Mucosa of descending colon (tissue), 3 donors: ENCODE measurements at regions not wholly inside any gene's neighbourhood (a gene's known extent, or its start where the extent isn't known, plus 50 kb on each side); places are given as distances from the start of the nearest gene placed in this dataset.

Experiments
- ATAC-seq: fragments of 200-7000 bp; cut with Tn5 transposase; one replicate; pipeline ENCODE4 v1.9.1; 2020; ENCODE audit warnings: mild to moderate bottlenecking, moderate library complexity
- DNase-seq, 3 donors: peaks; one replicate each; pipeline ENCODE4 v3.0.0-alpha.2; 2020
- H3K36me3 ChIP-seq: fragments of 200-600 bp; one replicate; pipeline ENCODE4 v1.8.0; 2021; ENCODE audit warnings: low read depth, mild to moderate bottlenecking
- H3K4me1 ChIP-seq: fragments of 200-600 bp; one replicate; pipeline ENCODE4 v1.8.0; 2021; ENCODE audit warnings: low read depth, mild to moderate bottlenecking
- H3K4me3 ChIP-seq: fragments of 200-600 bp; one replicate; pipeline ENCODE4 v1.8.0; 2021; ENCODE audit warnings: mild to moderate bottlenecking
- H3K9me3 ChIP-seq: fragments of 200-600 bp; one replicate; pipeline ENCODE4 v1.8.0; 2021; ENCODE audit warnings: mild to moderate bottlenecking
- intact Hi-C, 2 donors: fragments of 100-400 bp; cut with DNase I in 1 of 2; cut with micrococcal nuclease in 1 of 2; formaldehyde crosslinking; loops; one replicate each; pipeline versions ENCODE4 v1.11.0 to v1.11.1; 2022; cut with DNase I, micrococcal nuclease
- TF ChIP-seq, protein P1 (sequence below): fragments of 200-600 bp; IDR thresholded peaks from one replicate; pipeline ENCODE4 v1.8.0; 2022; ENCODE audit warnings: antibody characterized with exemption, mild to moderate bottlenecking
- donor health status: DM: no; HTN: no; CAD: no; lungs with moderate emphysema.
- donor health status: DM: no; HTN: no; CAD: no.
- donor health status: DM: no; HTN: yes; CAD: no.

DNA sequence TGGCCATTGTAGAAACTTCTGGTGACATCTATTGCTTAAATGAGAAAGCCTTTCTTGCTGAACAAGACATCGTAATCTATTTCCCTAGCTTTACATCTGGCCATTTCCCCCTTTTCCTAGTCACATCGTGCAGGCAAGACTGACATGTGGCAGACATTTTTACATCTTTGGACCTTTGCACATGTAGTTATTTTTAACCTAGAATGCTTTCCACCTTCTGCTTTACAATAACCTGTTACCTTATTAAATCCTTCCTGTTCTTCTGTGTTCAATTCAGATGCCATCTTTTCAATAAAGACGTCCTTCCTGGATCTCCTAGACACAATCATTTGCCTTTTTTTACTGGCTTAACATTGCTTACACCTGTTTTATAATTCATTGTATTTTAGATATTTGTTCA, 343.3 kb downstream of the DIPK2A start:
- TF ChIP-seq, protein P1, sequence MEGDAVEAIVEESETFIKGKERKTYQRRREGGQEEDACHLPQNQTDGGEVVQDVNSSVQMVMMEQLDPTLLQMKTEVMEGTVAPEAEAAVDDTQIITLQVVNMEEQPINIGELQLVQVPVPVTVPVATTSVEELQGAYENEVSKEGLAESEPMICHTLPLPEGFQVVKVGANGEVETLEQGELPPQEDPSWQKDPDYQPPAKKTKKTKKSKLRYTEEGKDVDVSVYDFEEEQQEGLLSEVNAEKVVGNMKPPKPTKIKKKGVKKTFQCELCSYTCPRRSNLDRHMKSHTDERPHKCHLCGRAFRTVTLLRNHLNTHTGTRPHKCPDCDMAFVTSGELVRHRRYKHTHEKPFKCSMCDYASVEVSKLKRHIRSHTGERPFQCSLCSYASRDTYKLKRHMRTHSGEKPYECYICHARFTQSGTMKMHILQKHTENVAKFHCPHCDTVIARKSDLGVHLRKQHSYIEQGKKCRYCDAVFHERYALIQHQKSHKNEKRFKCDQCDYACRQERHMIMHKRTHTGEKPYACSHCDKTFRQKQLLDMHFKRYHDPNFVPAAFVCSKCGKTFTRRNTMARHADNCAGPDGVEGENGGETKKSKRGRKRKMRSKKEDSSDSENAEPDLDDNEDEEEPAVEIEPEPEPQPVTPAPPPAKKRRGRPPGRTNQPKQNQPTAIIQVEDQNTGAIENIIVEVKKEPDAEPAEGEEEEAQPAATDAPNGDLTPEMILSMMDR = no peak
- H3K9me3 ChIP-seq = no peaks in the 10 kb centered on the region
- H3K4me3 ChIP-seq = no peak overlapping the region
- no peaks in the 10 kb centered on the region for H3K4me1 ChIP-seq
- no peaks in the 10 kb centered on the region for H3K36me3 ChIP-seq
- intact Hi-C loops = no loop called here
- DNase-seq (no peak), ATAC-seq (no peak)

DNA sequence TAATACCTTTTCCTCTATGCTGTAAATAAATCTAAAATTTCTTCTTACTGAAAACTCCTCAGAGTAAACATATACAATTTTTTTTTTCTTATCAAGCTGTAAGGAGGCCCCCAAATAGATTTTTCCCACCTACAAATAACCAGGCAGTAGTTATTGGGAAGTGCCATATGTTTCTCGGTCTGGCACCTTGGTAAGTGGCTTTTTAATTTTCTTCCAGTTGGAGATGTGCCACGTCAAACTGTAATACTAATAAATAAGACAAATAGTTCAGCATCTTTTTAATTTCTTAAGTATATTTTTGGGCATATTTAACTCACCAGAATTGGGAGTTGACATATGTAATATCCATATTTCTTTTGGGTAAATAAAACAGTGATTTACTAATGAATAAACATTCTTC, 346.3 kb downstream of the DIPK2A start:
- no peak for DNase-seq
- no peak overlapping the region for H3K4me3 ChIP-seq
- no peaks in the 10 kb centered on the region for H3K9me3 ChIP-seq
- H3K4me1 ChIP-seq = no peaks in the 10 kb centered on the region
- H3K36me3 ChIP-seq = no peaks in the 10 kb centered on the region
- no peak for ATAC-seq
- intact Hi-C loops = no loop called here
- TF ChIP-seq, protein P1 = no peak

DNA sequence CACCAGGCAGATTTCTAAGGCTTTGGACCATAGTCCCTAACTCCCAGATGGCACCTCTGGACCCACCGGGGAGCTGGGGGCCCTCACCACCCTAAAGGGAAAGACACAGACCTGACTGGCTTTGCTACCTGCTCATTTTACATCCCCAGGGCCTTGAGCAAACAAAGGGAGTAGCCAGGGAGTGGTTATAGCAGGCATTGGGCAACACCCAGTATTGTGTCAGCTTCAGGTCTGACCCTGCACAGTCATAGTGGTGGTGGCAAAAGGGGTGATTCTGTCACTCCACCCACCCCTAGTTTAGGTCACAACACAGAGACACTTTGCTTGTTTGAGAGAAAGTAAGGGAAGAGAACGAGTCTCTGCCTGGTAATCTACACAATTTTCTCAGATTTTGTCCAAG, 352.5 kb downstream of the DIPK2A start:
- no peak for ATAC-seq
- no peak overlapping the region for H3K4me3 ChIP-seq
- intact Hi-C loops = no loop called here
- no peaks in the 10 kb centered on the region for H3K36me3 ChIP-seq
- H3K9me3 ChIP-seq = peaks cover 4% of the 10 kb centered on the region
- DNase-seq = no peak
- H3K4me1 ChIP-seq = no peaks in the 10 kb centered on the region
- TF ChIP-seq, protein P1 = no peak

DNA sequence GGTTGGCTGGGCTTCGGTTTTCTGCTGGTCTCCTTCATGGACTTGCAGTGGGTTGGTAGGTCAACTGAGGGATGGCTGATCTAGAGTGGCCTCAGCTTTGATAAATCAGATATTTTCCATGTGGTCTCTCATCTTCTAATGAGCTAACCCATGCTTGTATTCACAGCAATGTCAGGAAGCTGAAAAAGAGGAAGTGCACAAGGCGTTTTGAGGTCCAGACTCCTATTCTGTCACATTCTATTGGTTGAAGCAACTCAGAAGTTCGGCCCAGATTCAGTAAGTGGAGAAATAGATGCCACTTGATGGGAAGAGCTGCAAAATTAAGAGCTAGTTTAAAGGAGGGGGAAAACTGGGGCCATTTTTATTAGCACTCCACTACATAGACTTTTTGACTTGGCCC, 361.2 kb downstream of the DIPK2A start:
- TF ChIP-seq, protein P1 = no peak
- Histone ChIP-seq H3K9me3 (peaks cover 4% of the 10 kb centered on the region), H3K4me3 (no peak overlapping the region), H3K36me3 (no peaks in the 10 kb centered on the region), H3K4me1 (no peaks in the 10 kb centered on the region)
- ATAC-seq (no peak), DNase-seq (no peak)
- intact Hi-C loops = no loop called here

DNA sequence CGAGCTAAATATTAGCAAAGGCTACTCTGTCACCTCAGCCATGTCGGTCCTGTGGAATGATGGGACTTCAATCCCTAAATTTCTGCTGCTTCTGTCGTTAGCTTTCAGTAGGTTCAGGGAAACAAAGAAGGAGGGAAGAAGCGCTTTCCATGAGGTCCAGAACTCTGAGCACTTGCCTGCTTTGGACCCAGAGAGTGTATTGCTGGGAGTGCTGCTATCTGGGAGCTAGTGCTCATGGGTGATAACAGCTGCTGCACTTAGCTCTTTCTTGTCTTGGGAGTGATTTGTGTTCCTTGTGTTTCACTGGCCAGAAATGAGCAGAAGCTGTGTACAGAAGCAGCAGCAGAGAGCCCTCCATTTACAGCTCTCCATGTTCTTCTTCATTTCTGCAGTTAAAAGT, 369.8 kb downstream of the DIPK2A start:
- intact Hi-C loops = no loop called here
- H3K4me1 ChIP-seq = no peaks in the 10 kb centered on the region
- DNase-seq = no peak

DNA sequence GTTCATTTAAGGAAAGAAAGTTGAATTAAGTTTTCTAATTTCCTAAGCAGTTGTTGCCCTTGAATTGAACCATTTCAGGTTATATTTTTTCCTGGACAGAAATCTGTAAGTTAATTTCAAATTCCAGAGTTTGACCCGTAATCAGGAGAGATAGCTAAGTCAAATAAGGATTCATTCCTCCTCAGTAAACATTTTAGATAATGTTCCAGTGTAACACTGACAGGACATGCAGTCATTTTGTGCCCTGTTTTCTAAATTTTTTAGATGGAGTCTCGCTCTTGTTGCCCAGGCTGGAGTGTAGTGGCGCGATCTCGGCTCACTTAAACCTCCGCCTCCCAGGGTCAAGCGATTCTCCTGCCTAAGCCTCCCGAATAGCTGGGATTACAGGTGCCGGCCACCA, 371.7 kb downstream of the DIPK2A start:
- intact Hi-C loops = no loop called here
- no peaks in the 10 kb centered on the region for H3K9me3 ChIP-seq
- TF ChIP-seq, protein P1 = no peak
- H3K4me3 ChIP-seq = no peak overlapping the region
- no peaks in the 10 kb centered on the region for H3K4me1 ChIP-seq
- DNase-seq = no peak
- ATAC-seq = no peak
- H3K36me3 ChIP-seq = no peaks in the 10 kb centered on the region

More for the DNA sequence above, 369.8 kb downstream of the DIPK2A start:
- Histone ChIP-seq H3K9me3 (no peaks in the 10 kb centered on the region), H3K4me3 (no peak overlapping the region), H3K36me3 (no peaks in the 10 kb centered on the region)
- ATAC-seq = no peak
- TF ChIP-seq, protein P1 = no peak
